Stimulated activated effector memory CD8-positive, alpha-beta T cell treated with anti-CD3 and anti-CD28 coated beads, Interleukin-12 subunit alpha, Interleukin-12 subunit beta, amount 100 ng/mL, for 72 hours (primary cell): ENCODE measurements at regions not wholly inside any gene's neighbourhood (a gene's known extent, or its start where the extent isn't known, plus 50 kb on each side); places are given as distances from the start of the nearest gene placed in this dataset.

ENCODE experiments used
- ATAC-seq: fragments of 150-1000 bp; cut with Tn5 transposase; 2 replicates; pipeline ENCODE4 v1.10.0; 2021
- DNase-seq, 2 donors: peaks; one replicate each; pipeline ENCODE4 v3.0.0; 2021 to 2022; ENCODE audit warnings: low spot score in 2 of 2
- H3K27ac Mint-ChIP-seq: one replicate; pipeline ENCODE4 v1.8.0; 2022; ENCODE audit warnings: mild to moderate bottlenecking, mixed read lengths
- H3K36me3 Mint-ChIP-seq: one replicate; pipeline ENCODE4 v1.8.0; 2022; ENCODE audit warnings: mild to moderate bottlenecking, mixed read lengths
- H3K4me1 Mint-ChIP-seq: one replicate; pipeline ENCODE4 v1.8.0; 2022; ENCODE audit warnings: mixed read lengths
- H3K4me3 Mint-ChIP-seq: one replicate; pipeline ENCODE4 v1.8.0; 2022; ENCODE audit warnings: mild to moderate bottlenecking, mixed read lengths
- H3K9me3 Mint-ChIP-seq: one replicate; pipeline ENCODE4 v1.8.0; 2022; ENCODE audit warnings: mixed read lengths

DNA sequence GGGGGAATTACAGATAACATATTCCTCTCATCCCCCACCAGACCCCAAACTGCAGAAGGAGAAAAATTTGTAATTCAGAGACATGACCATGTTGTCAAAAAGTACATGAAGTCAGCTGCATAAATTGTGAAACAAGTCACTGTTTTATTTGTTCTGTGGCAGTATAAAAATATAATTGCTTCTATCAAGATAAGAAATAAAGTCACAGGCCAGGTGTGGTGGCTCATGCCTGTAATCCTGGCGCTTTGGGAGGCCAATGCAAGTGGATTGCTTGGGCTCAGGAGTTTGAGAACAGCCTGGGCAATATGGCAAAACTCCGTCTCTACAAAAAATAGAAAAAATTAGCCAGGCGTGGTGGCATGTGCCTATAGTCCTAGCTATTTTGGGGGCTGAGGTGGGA, 87.7 kb upstream of the DPH6 start:
- no peak for DNase-seq
- peaks cover 5% of the 10 kb centered on the region for H3K9me3 Mint-ChIP-seq
- no peaks in the 10 kb centered on the region for H3K4me1 Mint-ChIP-seq

DNA sequence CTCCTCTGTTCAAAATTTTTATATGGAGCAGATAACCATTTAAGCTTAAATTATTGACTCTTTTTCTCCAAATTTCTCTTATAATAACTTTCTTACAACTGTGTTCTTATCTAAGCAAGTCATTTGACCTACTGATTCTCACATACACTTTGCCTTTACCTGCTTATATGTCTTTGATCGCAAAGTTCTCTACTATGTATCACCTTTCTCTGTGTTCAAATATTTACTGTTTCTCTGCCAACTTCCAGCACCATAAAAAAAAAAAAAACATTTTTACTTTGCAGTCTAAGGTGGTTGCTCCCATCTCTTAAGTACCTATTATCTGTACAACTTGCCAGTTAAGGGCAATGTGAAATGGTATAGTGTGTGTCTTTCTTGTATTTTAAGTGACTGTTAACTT, 100.8 kb upstream of the DPH6 start:
- Mint-ChIP-seq H3K4me3 (no peak overlapping the region), H3K36me3 (no peaks in the 10 kb centered on the region), H3K27ac (no peak overlapping the region), H3K4me1 (no peaks in the 10 kb centered on the region), H3K9me3 (no peaks in the 10 kb centered on the region)
- DNase-seq (no peak), ATAC-seq (no peak)

More for the DNA sequence above, 87.7 kb upstream of the DPH6 start:
- no peak for ATAC-seq
- H3K36me3 Mint-ChIP-seq, result no peaks in the 10 kb centered on the region
- no peak overlapping the region for H3K27ac Mint-ChIP-seq
- no peak overlapping the region for H3K4me3 Mint-ChIP-seq

DNA sequence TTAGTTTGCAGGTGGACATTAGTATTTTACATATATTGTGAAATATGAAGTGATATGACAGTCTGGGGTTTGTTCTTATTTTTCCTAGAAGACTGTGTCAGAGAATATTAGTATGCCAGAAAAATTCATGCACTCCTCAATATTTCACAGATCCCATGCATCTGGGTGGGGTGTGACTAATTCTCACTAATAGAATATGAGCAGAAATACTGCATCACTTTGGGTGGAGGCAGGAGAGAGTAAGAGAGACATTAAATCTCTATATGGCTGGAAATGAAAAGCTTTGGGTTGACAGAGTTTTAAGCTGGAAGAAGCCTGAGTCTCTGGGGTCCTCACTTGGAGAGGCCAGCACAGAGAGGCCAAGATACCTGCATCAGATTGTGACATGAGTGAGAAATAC, 101.3 kb upstream of the DPH6 start:
- no peak overlapping the region for H3K4me3 Mint-ChIP-seq
- ATAC-seq (no peak), DNase-seq (no peak)
- no peaks in the 10 kb centered on the region for H3K4me1 Mint-ChIP-seq
- H3K9me3 Mint-ChIP-seq, result no peaks in the 10 kb centered on the region
- no peak overlapping the region for H3K27ac Mint-ChIP-seq
- no peaks in the 10 kb centered on the region for H3K36me3 Mint-ChIP-seq

DNA sequence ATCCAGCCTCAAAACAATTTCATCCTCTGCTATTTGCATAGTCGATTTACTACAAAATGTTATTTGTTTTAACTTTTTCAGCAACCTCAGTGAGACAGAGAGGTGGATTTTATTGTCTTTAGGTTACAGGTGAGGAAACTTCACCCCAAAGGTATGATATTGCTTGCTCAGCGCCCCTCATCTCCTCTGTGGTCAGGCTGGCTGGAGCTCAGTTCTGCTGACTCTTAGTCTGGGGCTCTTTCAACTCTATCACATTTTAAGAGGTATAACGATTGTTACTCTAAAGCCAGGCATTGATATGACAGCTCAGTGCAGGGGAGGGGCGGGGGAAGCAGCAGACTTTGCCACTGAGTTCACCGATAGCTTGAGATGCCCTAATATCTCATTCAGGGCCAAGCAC, 103.0 kb upstream of the DPH6 start:
- Mint-ChIP-seq H3K27ac (no peak overlapping the region), H3K36me3 (no peaks in the 10 kb centered on the region), H3K9me3 (no peaks in the 10 kb centered on the region), H3K4me3 (no peak overlapping the region), H3K4me1 (no peaks in the 10 kb centered on the region)
- DNase-seq, result no peak
- no peak for ATAC-seq

DNA sequence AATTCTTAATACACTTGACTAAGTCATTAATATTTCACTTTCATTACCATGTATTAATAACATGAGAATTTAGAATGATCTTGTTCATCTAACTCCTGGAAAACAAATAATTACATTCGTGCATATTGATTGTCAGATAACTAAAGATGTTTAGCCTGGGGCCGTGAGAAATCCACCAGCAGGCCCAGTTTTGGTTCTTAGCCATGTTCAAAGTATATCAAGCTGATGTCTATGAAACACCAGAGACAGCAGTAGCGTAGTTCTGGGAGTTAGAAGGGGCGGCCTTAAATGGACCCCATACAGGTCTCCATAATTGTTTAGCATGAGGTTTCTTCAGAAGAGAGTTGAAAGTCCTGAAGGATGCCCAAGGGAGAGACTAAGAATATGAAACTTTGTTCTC, 103.6 kb upstream of the DPH6 start:
- ATAC-seq, result no peak
- Mint-ChIP-seq H3K9me3 (no peaks in the 10 kb centered on the region), H3K36me3 (no peaks in the 10 kb centered on the region), H3K27ac (no peak overlapping the region), H3K4me1 (no peaks in the 10 kb centered on the region), H3K4me3 (no peak overlapping the region)
- no peak for DNase-seq

DNA sequence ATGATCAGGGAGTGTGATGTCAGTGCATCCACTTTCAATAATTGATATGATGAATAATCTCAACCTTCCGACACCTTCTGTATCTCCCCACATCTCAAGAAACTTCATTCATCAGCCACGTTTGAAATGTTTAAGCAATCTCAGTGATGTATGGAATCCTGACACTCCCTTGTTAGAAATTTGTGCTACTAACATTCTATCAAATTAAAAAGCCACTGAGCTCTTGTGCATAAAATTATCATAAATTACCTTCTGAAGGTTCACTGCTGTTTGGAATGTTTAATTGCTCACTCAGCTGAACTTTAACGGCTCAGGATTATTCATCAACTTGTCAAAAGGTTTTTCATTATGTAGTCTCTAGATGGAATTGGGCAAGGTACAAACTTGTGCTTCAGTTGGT, 108.4 kb upstream of the DPH6 start:
- Mint-ChIP-seq H3K36me3 (no peaks in the 10 kb centered on the region), H3K9me3 (no peaks in the 10 kb centered on the region), H3K4me1 (no peaks in the 10 kb centered on the region), H3K4me3 (no peak overlapping the region), H3K27ac (no peak overlapping the region)
- DNase-seq, result no peak
- no peak for ATAC-seq

DNA sequence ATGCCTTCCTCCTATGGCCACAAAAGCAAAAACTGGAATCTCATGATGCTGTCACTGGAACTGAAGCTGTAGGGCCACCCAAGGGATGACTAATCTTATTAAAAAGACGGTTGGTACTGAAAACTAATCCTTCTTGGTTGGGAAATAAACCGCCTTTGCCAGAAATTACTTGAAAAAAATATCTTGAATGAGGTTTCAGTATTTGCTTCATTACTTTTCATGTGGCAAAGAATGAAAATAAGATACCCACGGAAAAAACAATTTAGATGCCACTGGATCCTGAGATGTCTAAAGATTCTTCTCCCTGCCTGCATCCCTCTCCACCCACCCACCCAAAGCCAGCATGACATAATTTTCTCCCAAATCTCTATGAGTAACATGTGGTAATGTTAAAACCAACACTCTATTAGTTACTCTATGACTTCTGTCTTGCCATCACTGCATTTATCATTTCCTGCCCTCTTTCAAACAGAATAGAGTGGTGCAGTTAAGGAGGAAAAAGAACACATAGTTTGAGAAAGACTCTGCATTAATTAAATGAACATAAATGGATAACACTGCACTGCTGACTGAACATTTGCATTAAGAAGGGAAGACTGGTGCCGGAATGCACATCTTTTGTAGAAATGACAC, 111.8 kb upstream of the DPH6 start:
- no peaks in the 10 kb centered on the region for H3K4me1 Mint-ChIP-seq
- no peaks in the 10 kb centered on the region for H3K9me3 Mint-ChIP-seq
- no peak overlapping the region for H3K4me3 Mint-ChIP-seq
- no peaks in the 10 kb centered on the region for H3K36me3 Mint-ChIP-seq
- ATAC-seq (peak; percentile 86), DNase-seq (no peak)
- H3K27ac Mint-ChIP-seq, result no peak overlapping the region

DNA sequence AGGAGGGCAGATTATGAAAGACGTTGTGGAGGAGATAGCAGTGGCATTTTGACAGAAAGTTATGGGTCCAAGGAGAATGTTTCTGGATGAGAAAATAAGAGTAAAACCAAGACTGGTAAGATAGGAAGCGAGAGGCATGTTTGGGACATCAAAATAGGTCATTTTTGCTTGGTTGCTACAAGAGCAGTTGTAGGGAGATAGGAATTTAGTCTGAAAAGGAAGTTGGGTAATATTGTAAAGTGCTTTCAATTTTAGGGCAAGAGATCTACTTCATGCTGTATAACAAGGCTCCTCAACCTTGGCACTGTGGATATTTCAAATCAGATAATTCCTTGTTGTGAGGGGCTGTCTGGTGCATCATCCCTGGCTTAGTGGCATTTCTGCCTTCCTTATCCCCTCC, 118.0 kb upstream of the DPH6 start:
- DNase-seq (no peak), ATAC-seq (no peak)
- Mint-ChIP-seq H3K27ac (no peak overlapping the region), H3K36me3 (no peaks in the 10 kb centered on the region), H3K9me3 (no peaks in the 10 kb centered on the region), H3K4me1 (no peaks in the 10 kb centered on the region), H3K4me3 (no peak overlapping the region)

DNA sequence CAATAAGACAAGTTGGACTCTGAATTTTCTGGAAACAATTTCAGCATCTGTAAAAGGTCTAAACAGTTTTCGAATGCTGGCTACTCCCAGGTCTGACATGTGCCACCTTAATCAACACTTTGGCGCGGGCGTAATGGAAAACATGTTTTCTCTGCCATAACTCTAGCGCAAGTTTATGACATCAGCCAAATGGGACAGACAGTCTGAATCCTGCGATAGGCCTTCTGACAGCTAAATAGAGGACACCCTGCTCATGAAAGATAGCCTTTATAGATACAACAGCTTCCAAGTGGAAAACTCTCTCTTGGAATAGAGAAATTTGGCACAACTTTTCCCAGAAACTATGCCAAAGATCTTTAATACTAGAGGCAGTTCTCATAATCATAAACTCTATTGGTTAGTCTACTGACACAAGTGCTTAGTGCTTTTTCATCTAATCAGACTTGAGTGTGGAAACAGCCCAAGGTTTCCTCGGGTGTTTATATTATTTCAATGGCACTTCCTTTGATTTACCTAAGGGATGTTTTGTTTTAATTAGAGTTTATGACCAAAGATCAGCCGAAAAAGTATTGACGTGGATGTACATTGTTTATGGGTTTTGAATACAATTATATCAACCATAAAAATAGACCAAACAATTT, 120.1 kb upstream of the DPH6 start:
- Mint-ChIP-seq H3K9me3 (no peaks in the 10 kb centered on the region), H3K4me3 (no peak overlapping the region), H3K27ac (no peak overlapping the region), H3K4me1 (no peaks in the 10 kb centered on the region), H3K36me3 (no peaks in the 10 kb centered on the region)
- no peak for ATAC-seq
- DNase-seq, result no peak

DNA sequence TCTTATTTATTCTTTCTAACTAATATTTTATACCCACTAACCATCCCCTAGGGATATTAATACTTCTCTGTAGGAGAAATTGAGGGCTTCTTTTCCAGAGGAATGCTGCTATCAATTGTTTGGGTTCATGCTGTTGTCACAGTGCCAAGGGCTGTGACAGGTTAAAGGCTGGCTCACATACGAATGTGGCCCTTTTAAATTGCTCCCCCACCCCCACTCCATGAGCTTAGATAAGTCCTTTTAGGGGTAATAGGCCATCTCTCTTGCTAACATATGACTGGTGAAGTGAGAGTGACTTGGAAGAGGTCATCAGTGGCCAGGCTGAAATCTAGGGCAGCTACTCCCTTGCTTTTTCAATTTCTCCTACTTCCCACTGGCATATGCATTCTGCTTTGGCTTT, 121.9 kb upstream of the DPH6 start:
- H3K4me3 Mint-ChIP-seq, result no peak overlapping the region
- H3K36me3 Mint-ChIP-seq, result no peaks in the 10 kb centered on the region
- no peak for DNase-seq
- H3K4me1 Mint-ChIP-seq, result peaks cover 3% of the 10 kb centered on the region
- ATAC-seq, result no peak
- H3K27ac Mint-ChIP-seq, result no peak overlapping the region
- no peaks in the 10 kb centered on the region for H3K9me3 Mint-ChIP-seq

DNA sequence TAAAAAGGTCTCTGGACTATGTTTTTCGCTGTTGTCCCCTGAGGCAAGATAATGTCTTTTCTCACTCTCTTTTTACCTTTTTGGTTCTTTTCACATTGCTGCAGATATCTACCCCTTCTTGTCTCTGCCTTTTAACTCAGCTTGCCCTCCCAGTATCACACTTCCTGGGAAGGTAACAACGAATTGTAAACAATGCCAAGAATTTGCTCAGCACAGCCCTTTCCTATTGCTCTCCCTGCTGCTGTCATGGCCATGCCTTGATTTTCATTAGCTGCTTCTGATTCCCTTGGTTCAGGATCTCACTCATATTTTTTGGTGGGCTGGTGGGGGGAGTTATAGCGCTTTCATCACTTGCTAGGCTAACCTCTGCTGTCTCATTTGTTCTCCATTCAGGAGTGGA, 123.1 kb upstream of the DPH6 start:
- H3K9me3 Mint-ChIP-seq, result no peaks in the 10 kb centered on the region
- DNase-seq (no peak), ATAC-seq (no peak)
- H3K36me3 Mint-ChIP-seq, result no peaks in the 10 kb centered on the region
- H3K4me1 Mint-ChIP-seq, result peaks cover 6% of the 10 kb centered on the region
- no peak overlapping the region for H3K4me3 Mint-ChIP-seq
- H3K27ac Mint-ChIP-seq, result no peak overlapping the region

DNA sequence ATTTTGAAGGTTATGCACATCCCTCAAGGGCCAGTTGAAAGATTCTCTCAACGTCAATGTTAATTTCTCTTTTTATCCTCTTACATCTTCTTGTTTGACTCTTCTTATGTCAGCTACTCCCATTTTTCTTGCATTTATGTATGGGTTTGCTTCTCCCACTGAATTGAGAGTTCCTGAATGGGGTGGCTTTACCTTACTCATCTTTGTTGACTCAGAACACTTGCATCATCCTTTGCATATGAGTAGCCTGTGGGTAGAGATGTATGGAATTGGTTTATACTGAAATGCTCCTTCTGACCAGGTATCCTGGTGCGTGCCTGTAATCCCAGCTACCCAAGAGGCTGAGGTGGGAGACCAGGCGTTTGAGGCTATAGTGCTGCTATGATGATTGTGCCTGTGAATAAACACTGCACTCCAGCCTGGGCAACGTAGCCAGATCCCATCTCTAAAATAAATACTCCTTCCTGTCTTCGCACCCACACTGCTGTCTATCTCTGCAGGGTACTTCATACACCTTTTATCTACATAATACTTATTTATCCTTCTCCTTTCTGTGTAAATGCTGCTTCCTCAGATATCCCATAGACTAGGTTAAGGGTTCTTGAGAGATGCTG, 123.6 kb upstream of the DPH6 start:
- Mint-ChIP-seq H3K36me3 (no peaks in the 10 kb centered on the region), H3K4me1 (peaks cover 6% of the 10 kb centered on the region), H3K4me3 (no peak overlapping the region), H3K27ac (no peak overlapping the region), H3K9me3 (no peaks in the 10 kb centered on the region)
- ATAC-seq (peak; percentile 31), DNase-seq (no peak)

DNA sequence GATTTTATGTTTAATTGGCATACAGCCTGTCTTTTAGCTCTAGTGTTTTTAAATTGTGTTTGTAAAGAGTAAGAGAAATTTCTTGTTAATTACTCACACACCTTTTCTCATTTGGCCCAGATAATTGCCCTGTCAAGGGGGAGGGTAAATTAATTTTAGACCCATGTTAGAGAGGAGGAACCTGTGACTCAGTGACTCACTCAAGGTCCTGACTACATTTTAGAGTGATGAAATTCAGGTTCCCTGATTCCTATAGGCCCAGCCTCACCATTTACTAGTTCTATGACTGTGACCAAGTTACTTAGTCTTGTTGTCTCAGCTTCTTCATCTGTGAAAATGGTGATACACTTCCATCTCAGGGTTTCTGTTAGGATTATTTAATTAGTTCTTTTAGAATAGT, 125.2 kb upstream of the DPH6 start:
- no peak for DNase-seq
- ATAC-seq, result no peak
- H3K9me3 Mint-ChIP-seq, result no peaks in the 10 kb centered on the region
- H3K4me3 Mint-ChIP-seq, result no peak overlapping the region
- no peak overlapping the region for H3K27ac Mint-ChIP-seq
- H3K36me3 Mint-ChIP-seq, result no peaks in the 10 kb centered on the region
- peaks cover 6% of the 10 kb centered on the region for H3K4me1 Mint-ChIP-seq

DNA sequence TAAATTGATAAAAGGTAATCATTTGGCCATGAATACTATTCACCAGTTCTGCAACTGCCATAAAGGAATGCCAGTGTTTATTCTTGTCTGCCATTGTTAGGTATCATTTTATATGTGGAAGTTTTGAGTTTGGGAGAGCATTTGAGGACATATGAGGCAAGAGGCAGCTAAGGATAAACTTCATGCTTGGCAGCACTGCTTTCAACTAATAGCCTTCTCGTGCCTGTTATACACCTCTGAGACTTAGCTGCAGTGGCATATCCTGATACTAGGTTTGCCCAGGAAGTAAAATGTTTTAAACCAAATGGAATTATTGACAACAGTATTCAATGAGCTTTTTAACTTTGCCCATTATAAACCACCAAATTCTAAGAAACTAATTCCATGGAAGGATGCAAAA, 126.0 kb upstream of the DPH6 start:
- DNase-seq (no peak), ATAC-seq (no peak)
- Mint-ChIP-seq H3K4me1 (peaks cover 6% of the 10 kb centered on the region), H3K27ac (no peak overlapping the region), H3K4me3 (no peak overlapping the region), H3K36me3 (no peaks in the 10 kb centered on the region), H3K9me3 (no peaks in the 10 kb centered on the region)

DNA sequence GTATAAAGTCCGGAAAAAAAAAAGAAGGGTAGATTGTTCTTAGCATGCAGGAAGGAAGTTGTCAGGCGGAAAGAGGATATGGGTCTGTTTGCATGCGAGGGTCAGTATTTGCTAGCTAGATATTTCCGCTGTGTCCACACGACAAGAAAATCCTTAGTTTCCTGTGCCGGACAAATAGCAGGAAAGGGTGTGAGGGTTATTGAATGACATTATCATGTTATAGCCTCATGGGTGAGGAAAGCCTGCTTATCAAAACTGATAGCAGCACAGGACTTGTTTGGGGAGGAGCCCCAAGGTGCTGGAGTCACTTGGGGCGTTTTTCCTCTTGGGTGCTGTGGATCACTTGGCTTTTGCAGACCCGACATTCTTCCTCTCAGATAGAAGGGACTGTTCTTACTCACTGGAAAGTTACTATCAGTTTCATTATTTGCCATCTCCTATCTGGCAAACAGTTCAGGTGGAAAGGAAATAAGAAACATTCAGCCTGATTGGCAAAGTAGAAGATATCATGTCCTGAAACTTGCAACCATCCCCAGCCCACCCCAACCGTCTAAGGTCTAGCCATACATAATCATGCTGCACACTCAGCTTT, 127.2 kb upstream of the DPH6 start:
- Mint-ChIP-seq H3K36me3 (no peaks in the 10 kb centered on the region), H3K27ac (peak overlapping the region; percentile 35), H3K9me3 (no peaks in the 10 kb centered on the region), H3K4me3 (peak overlapping the region; percentile 22), H3K4me1 (peaks cover 6% of the 10 kb centered on the region)
- DNase-seq (no peak), ATAC-seq (peak; percentile 68)
